Skin epidermis (tissue), 12 donors: ENCODE measurements at regions not wholly inside any gene's neighbourhood (a gene's known extent, or its start where the extent isn't known, plus 50 kb on each side); places are given as distances from the start of the nearest gene placed in this dataset.
"Not testable (repeated sequence)": the region's sequence is repeated elsewhere in the genome, so short reads cannot be mapped to it uniquely, and the experiment has no call there.

ENCODE experiments used
- H3K27ac ChIP-seq, 21 experiments: fragments of 200-600 bp; sonication (generic) in 11 of 21; one replicate each; pipeline ENCODE4 v1.5.0; 2020; ENCODE audit warnings: mild to moderate bottlenecking in 3 of 21, inconsistent platforms in 2 of 21, moderate library complexity in 2 of 21
- H3K4me3 ChIP-seq, 7 experiments: fragments of 200-600 bp; sonication (generic) in 2 of 7; one replicate each; pipeline ENCODE4 v1.5.0; 2020; ENCODE audit warnings: inconsistent platforms in 2 of 7, mild to moderate bottlenecking in 2 of 7, moderate library complexity in 1 of 7

GRCh38 chr4:117014236-117014635 lies 71.1 kb downstream of the TRAM1L1 start:
- no peak overlapping the region for H3K4me3 ChIP-seq
- H3K27ac ChIP-seq: no peak overlapping the region

- no peak overlapping the region for H3K4me3 ChIP-seq
- no peak overlapping the region for H3K27ac ChIP-seq
Observed at GRCh38 chr4:117010671-117011070, 74.7 kb downstream of the TRAM1L1 start.

- H3K4me3 ChIP-seq: no peak overlapping the region
- no peak overlapping the region for H3K27ac ChIP-seq
Observed at GRCh38 chr4:117001077-117001476, 84.3 kb downstream of the TRAM1L1 start.

- Histone ChIP-seq H3K4me3 (no peak overlapping the region), H3K27ac (no peak overlapping the region)
Observed at GRCh38 chr4:116982656-116983055, 102.7 kb downstream of the TRAM1L1 start.

- H3K27ac ChIP-seq, H3K4me3 ChIP-seq: not testable (repeated sequence)
Observed at GRCh38 chr4:116980436-116980835, 104.9 kb downstream of the TRAM1L1 start.

- no peak overlapping the region for H3K4me3 ChIP-seq
- H3K27ac ChIP-seq: no peak overlapping the region
Observed at GRCh38 chr4:116959045-116959444, 126.3 kb downstream of the TRAM1L1 start.

GRCh38 chr4:116953947-116954346 lies 131.4 kb downstream of the TRAM1L1 start:
- no peak overlapping the region for H3K4me3 ChIP-seq
- no peak overlapping the region for H3K27ac ChIP-seq

- Histone ChIP-seq H3K27ac (no peak overlapping the region), H3K4me3 (no peak overlapping the region)
Observed at GRCh38 chr4:116952530-116953136, 132.7 kb downstream of the TRAM1L1 start.

GRCh38 chr4:116949856-116950255 lies 135.5 kb downstream of the TRAM1L1 start:
- Histone ChIP-seq H3K27ac (no peak overlapping the region), H3K4me3 (no peak overlapping the region)

- no peak overlapping the region for H3K27ac ChIP-seq
- no peak overlapping the region for H3K4me3 ChIP-seq
Observed at GRCh38 chr4:116942315-116942714, 143.1 kb downstream of the TRAM1L1 start.

- Histone ChIP-seq H3K4me3 (no peak overlapping the region), H3K27ac (no peak overlapping the region)
Observed at GRCh38 chr4:116930329-116930728, 155.0 kb downstream of the TRAM1L1 start.

- Histone ChIP-seq H3K4me3 (no peak overlapping the region), H3K27ac (no peak overlapping the region)
Observed at GRCh38 chr4:116926631-116927295, 158.6 kb downstream of the TRAM1L1 start.

- H3K4me3 ChIP-seq: no peak overlapping the region
- no peak overlapping the region for H3K27ac ChIP-seq
Observed at GRCh38 chr4:116925900-116926457, 159.4 kb downstream of the TRAM1L1 start.

- H3K27ac ChIP-seq: no peak overlapping the region
- no peak overlapping the region for H3K4me3 ChIP-seq
Observed at GRCh38 chr4:116923389-116923788, 162.0 kb downstream of the TRAM1L1 start.

GRCh38 chr4:116913451-116913850 lies 171.9 kb downstream of the TRAM1L1 start:
- Histone ChIP-seq H3K27ac (no peak overlapping the region), H3K4me3 (no peak overlapping the region)

- Histone ChIP-seq H3K4me3 (no peak overlapping the region), H3K27ac (no peak overlapping the region)
Observed at GRCh38 chr4:116906758-116907157, 178.6 kb downstream of the TRAM1L1 start.

GRCh38 chr4:116899561-116899960 lies 185.8 kb downstream of the TRAM1L1 start:
- no peak overlapping the region for H3K27ac ChIP-seq
- no peak overlapping the region for H3K4me3 ChIP-seq

- Histone ChIP-seq H3K4me3 (no peak overlapping the region), H3K27ac (no peak overlapping the region)
Observed at GRCh38 chr4:116885579-116885978, 199.8 kb downstream of the TRAM1L1 start.

GRCh38 chr4:116882503-116882902 lies 202.9 kb downstream of the TRAM1L1 start:
- Histone ChIP-seq H3K27ac (no peak overlapping the region), H3K4me3 (no peak overlapping the region)

GRCh38 chr4:116881077-116881476 lies 204.3 kb downstream of the TRAM1L1 start:
- Histone ChIP-seq H3K4me3 (no peak overlapping the region), H3K27ac (no peak overlapping the region)

- H3K4me3 ChIP-seq: no peak overlapping the region
Observed at GRCh38 chr4:116880625-116881024, 204.8 kb downstream of the TRAM1L1 start.

More at GRCh38 chr4:116880625-116881024, 204.8 kb downstream of the TRAM1L1 start:
- no peak overlapping the region for H3K27ac ChIP-seq
